ACHN (cell line): ENCODE measurements at regions not wholly inside any gene's neighbourhood (a gene's known extent, or its start where the extent isn't known, plus 50 kb on each side); places are given as distances from the start of the nearest gene placed in this dataset.

Experiments
- DNase-seq: peaks from one replicate; pipeline ENCODE4 v3.0.0-alpha.2; 2015
- in situ Hi-C: cut with HindIII; loops from 2 replicates; pipeline ENCODE4 v1.10.0; 2017; ENCODE audit warnings: low sequenced_read_pairs, low pct_ligation_motif_present, low pct_unique_long_range_greater_than_20kb

DNA sequence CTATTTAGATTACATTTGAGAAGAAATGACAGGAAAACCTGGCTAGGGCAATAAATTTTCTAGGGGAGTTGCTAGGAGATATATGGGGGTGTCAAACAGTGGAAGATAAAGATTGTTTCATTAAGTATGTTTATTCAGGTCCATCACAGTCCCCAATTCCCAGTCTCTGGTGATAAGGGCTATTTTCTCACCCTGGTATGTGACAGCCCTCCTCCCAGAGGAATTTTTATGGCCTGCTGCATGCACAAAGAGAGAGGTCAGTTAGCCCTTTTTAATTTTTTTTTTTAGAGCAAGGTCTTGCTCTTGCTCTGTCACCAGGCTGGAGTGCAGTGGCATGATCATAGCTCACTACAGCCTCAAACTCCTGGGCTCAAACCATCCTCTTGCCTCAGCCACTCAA lies 53.6 kb upstream of the ATF7IP2 start:
- in situ Hi-C loops = no loop called here
- peak; percentile 19 for DNase-seq

DNA sequence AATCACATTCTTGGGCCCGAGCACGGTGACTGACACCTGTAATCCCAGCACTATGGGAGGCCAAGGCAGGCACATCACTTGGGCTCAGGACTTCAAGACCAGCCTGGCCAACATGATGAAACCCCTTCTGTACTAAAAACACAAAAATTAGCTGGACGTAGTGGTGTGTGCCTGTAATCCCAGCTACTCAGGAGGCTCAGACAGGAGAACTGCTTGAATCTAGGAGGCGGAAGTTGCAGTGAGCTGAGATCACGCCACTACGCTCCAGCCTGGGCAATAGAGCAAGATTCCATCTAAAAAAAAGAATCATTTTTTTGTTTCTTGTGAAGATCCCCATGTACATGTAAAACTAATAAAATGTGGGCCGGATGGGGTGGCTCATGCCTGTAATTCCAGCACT lies 53.1 kb upstream of the ATF7IP2 start:
- in situ Hi-C loops = no loop called here

GRCh38 chr16:10333321-10334032 lies 52.4 kb upstream of the ATF7IP2 start:
- in situ Hi-C loops = no loop called here
- no peak for DNase-seq

More for the DNA sequence above, 53.1 kb upstream of the ATF7IP2 start:
- no peak for DNase-seq

- in situ Hi-C loops = no loop called here
- no peak for DNase-seq
These were observed 50.2 kb upstream of the ATF7IP2 start for GRCh38 chr16:10335681-10336080.
